Trophoblast cell (in vitro differentiated cells and primary cell): ENCODE measurements at regions not wholly inside any gene's neighbourhood (a gene's known extent, or its start where the extent isn't known, plus 50 kb on each side); places are given as distances from the start of the nearest gene placed in this dataset.

ENCODE experiments used
- DNase-seq, 2 donors: peaks; one replicate each; pipeline ENCODE4 v3.0.0-alpha.2; 2016
- H2AFZ ChIP-seq: 2 replicates; pipeline ENCODE4 v1.6.1; 2013; ENCODE audit warnings: low read length, moderate library complexity, mild to moderate bottlenecking; ENCODE audit not compliant: insufficient read depth, poor library complexity
- H2AK5ac ChIP-seq: 2 replicates; pipeline ENCODE4 v1.6.1; 2013; ENCODE audit warnings: mild to moderate bottlenecking, low read length
- H2BK120ac ChIP-seq: 2 replicates; pipeline ENCODE4 v1.6.1; 2013; ENCODE audit warnings: low read length, mild to moderate bottlenecking, moderate library complexity; ENCODE audit not compliant: insufficient read depth, poor library complexity
- H2BK12ac ChIP-seq: 2 replicates; pipeline ENCODE4 v1.6.1; 2013; ENCODE audit warnings: mild to moderate bottlenecking, low read length, moderate library complexity
- H2BK5ac ChIP-seq: 2 replicates; pipeline ENCODE4 v1.6.1; 2013; ENCODE audit warnings: low read length, low read depth, moderate library complexity, mild to moderate bottlenecking; ENCODE audit not compliant: poor library complexity
- H3K14ac ChIP-seq: 2 replicates; pipeline ENCODE4 v1.6.1; 2013; ENCODE audit warnings: mild to moderate bottlenecking, low read length
- H3K18ac ChIP-seq: 2 replicates; pipeline ENCODE4 v1.6.1; 2013; ENCODE audit warnings: mild to moderate bottlenecking, low read length
- H3K23ac ChIP-seq: 2 replicates; pipeline ENCODE4 v1.6.1; 2013; ENCODE audit warnings: low read length
- H3K27ac ChIP-seq: 2 replicates; pipeline ENCODE4 v1.5.1; 2013; ENCODE audit warnings: low read depth, mild to moderate bottlenecking, inconsistent platforms, low read length, moderate library complexity
- H3K27me3 ChIP-seq: 2 replicates; pipeline ENCODE4 v1.6.1; 2013; ENCODE audit warnings: inconsistent platforms, mild to moderate bottlenecking, low read length, moderate library complexity; ENCODE audit not compliant: insufficient read depth
- H3K36me3 ChIP-seq, 2 experiments: 1 replicate in 1 of 2; 2 replicates in 1 of 2; pipeline ENCODE4 v1.6.1; 2013; ENCODE audit warnings: low read length in 2 of 2, mild to moderate bottlenecking in 2 of 2, moderate library complexity in 1 of 2; ENCODE audit not compliant: insufficient read depth in 2 of 2, control insufficient read depth in 1 of 2
- H3K4ac ChIP-seq: 2 replicates; pipeline ENCODE4 v1.6.1; 2013; ENCODE audit warnings: low read depth, mild to moderate bottlenecking, low read length, moderate library complexity
- H3K4me1 ChIP-seq, 2 experiments: 1 replicate in 1 of 2; 2 replicates in 1 of 2; pipeline ENCODE4 v1.6.1; 2013; ENCODE audit warnings: low read length in 2 of 2, mild to moderate bottlenecking in 2 of 2, moderate library complexity in 1 of 2; ENCODE audit not compliant: insufficient read depth in 2 of 2, control insufficient read depth in 1 of 2
- H3K4me2 ChIP-seq: 2 replicates; pipeline ENCODE4 v1.6.1; 2013; ENCODE audit warnings: inconsistent platforms, mild to moderate bottlenecking, low read length, moderate library complexity
- H3K4me3 ChIP-seq: 2 replicates; pipeline ENCODE4 v1.5.1; 2013; ENCODE audit warnings: mild to moderate bottlenecking, low read depth, low read length, inconsistent platforms
- H3K79me1 ChIP-seq: one replicate; pipeline ENCODE4 v1.6.1; 2013; ENCODE audit warnings: low read length
- H3K79me2 ChIP-seq: 2 replicates; pipeline ENCODE4 v1.6.1; 2013; ENCODE audit warnings: low read length, mild to moderate bottlenecking; ENCODE audit not compliant: control insufficient read depth, insufficient read depth, poor library complexity
- H3K9ac ChIP-seq: 2 replicates; pipeline ENCODE4 v1.6.1; 2013; ENCODE audit warnings: mild to moderate bottlenecking, low read length
- H3K9me3 ChIP-seq: 2 replicates; pipeline ENCODE4 v1.6.1; 2013; ENCODE audit warnings: low read depth, mild to moderate bottlenecking, control low read depth, inconsistent platforms, low read length; ENCODE audit not compliant: insufficient read depth
- H4K12ac ChIP-seq: 2 replicates; pipeline ENCODE4 v1.6.1; 2013; ENCODE audit warnings: low read depth, mild to moderate bottlenecking, low read length, moderate library complexity
- H4K8ac ChIP-seq: 2 replicates; pipeline ENCODE4 v1.6.1; 2013; ENCODE audit warnings: low read depth, mild to moderate bottlenecking, low read length, moderate library complexity
- H4K91ac ChIP-seq: one replicate; pipeline ENCODE4 v1.6.1; 2013; ENCODE audit warnings: low read depth, mild to moderate bottlenecking, low read length, moderate library complexity
- WGBS: extraction: QIAGEN DNeasy Blood & Tissue Kit; methylation state at CpG from one replicate; pipeline ENCODE4 v1.1.7; 2013; ENCODE audit warnings: missing lambda C conversion rate; ENCODE audit not compliant: insufficient read length, insufficient coverage; ENCODE audit errors: extremely low coverage; 5-methylcytosine and 5-hydroxymethylcytosine counted together

- no peaks in the 10 kb centered on the region for H3K27me3 ChIP-seq
- no peak overlapping the region for H4K8ac ChIP-seq
- no CpG with 5 or more reads among the region's 4 CpGs for WGBS
- no peak overlapping the region for H4K12ac ChIP-seq
- no peaks in the 10 kb centered on the region for H3K4me1 ChIP-seq
- H3K23ac ChIP-seq: no peak overlapping the region
- no peak overlapping the region for H2AK5ac ChIP-seq
- no peak overlapping the region for H3K4me2 ChIP-seq
- H4K91ac ChIP-seq: no peak overlapping the region
- H3K9me3 ChIP-seq: no peaks in the 10 kb centered on the region
- no peaks in the 10 kb centered on the region for H3K79me2 ChIP-seq
- no peak overlapping the region for H2BK5ac ChIP-seq
- no peak overlapping the region for H3K4me3 ChIP-seq
- no peak overlapping the region for H2BK120ac ChIP-seq
- H3K14ac ChIP-seq: no peak overlapping the region
- no peak for DNase-seq
- no peaks in the 10 kb centered on the region for H3K79me1 ChIP-seq
- H3K27ac ChIP-seq: no peak overlapping the region
- H3K18ac ChIP-seq: no peak overlapping the region
- no peak overlapping the region for H3K9ac ChIP-seq
- no peak overlapping the region for H2BK12ac ChIP-seq
- H3K36me3 ChIP-seq: no peaks in the 10 kb centered on the region
- H3K4ac ChIP-seq: no peak overlapping the region
- H2AFZ ChIP-seq: no peak overlapping the region
Measured at GRCh38 chr12:28794786-28795185, 354.3 kb upstream of the FAR2 start.

GRCh38 chr12:28795311-28795710 is 353.8 kb upstream of the FAR2 start:
- H2BK120ac ChIP-seq: no peak overlapping the region
- no peaks in the 10 kb centered on the region for H3K9me3 ChIP-seq
- no peak overlapping the region for H3K4me2 ChIP-seq
- H4K91ac ChIP-seq: no peak overlapping the region
- H3K36me3 ChIP-seq: no peaks in the 10 kb centered on the region
- no peaks in the 10 kb centered on the region for H3K4me1 ChIP-seq
- H3K4me3 ChIP-seq: no peak overlapping the region
- no peaks in the 10 kb centered on the region for H3K79me2 ChIP-seq
- no peak overlapping the region for H2AFZ ChIP-seq
- H2AK5ac ChIP-seq: no peak overlapping the region
- H3K23ac ChIP-seq: no peak overlapping the region
- H4K8ac ChIP-seq: no peak overlapping the region
- H3K14ac ChIP-seq: no peak overlapping the region
- H4K12ac ChIP-seq: no peak overlapping the region
- H3K27me3 ChIP-seq: no peaks in the 10 kb centered on the region
- no peak overlapping the region for H2BK12ac ChIP-seq
- H3K9ac ChIP-seq: no peak overlapping the region
- no peaks in the 10 kb centered on the region for H3K79me1 ChIP-seq
- no peak for DNase-seq
- no peak overlapping the region for H3K18ac ChIP-seq
- H3K27ac ChIP-seq: no peak overlapping the region
- H2BK5ac ChIP-seq: no peak overlapping the region
- no CpG with 5 or more reads among the region's 1 CpG for WGBS
- no peak overlapping the region for H3K4ac ChIP-seq

GRCh38 chr12:28799348-28799747 is 349.7 kb upstream of the FAR2 start:
- H3K27me3 ChIP-seq: no peaks in the 10 kb centered on the region
- no peak overlapping the region for H2AFZ ChIP-seq
- DNase-seq: no peak
- no peak overlapping the region for H4K8ac ChIP-seq
- no peak overlapping the region for H2BK5ac ChIP-seq
- no peak overlapping the region for H4K12ac ChIP-seq
- H2AK5ac ChIP-seq: no peak overlapping the region
- no peak overlapping the region for H3K14ac ChIP-seq
- H2BK120ac ChIP-seq: no peak overlapping the region
- whole genome bisulfite sequencing: no CpG with 5 or more reads among the region's 1 CpG
- no peak overlapping the region for H2BK12ac ChIP-seq
- no peak overlapping the region for H3K23ac ChIP-seq
- H3K27ac ChIP-seq: no peak overlapping the region
- no peak overlapping the region for H3K4me2 ChIP-seq
- no peaks in the 10 kb centered on the region for H3K79me1 ChIP-seq
- no peak overlapping the region for H4K91ac ChIP-seq
- no peak overlapping the region for H3K18ac ChIP-seq
- H3K9ac ChIP-seq: no peak overlapping the region
- H3K4ac ChIP-seq: no peak overlapping the region
- peaks cover 2% of the 10 kb centered on the region for H3K9me3 ChIP-seq
- no peaks in the 10 kb centered on the region for H3K4me1 ChIP-seq
- no peak overlapping the region for H3K4me3 ChIP-seq
- H3K36me3 ChIP-seq: no peaks in the 10 kb centered on the region
- H3K79me2 ChIP-seq: no peaks in the 10 kb centered on the region

- no CpG with 5 or more reads among the region's 1 CpG for WGBS
- Histone ChIP-seq H3K4me3 (no peak overlapping the region), H3K9me3 (peaks cover 2% of the 10 kb centered on the region)
Measured at GRCh38 chr12:28800129-28800528, 348.9 kb upstream of the FAR2 start.

More at GRCh38 chr12:28800129-28800528, 348.9 kb upstream of the FAR2 start:
- Histone ChIP-seq H3K14ac (no peak overlapping the region), H3K79me1 (no peaks in the 10 kb centered on the region), H2AK5ac (no peak overlapping the region), H4K91ac (no peak overlapping the region), H4K8ac (no peak overlapping the region), H3K36me3 (no peaks in the 10 kb centered on the region), H2BK5ac (no peak overlapping the region), H3K79me2 (no peaks in the 10 kb centered on the region), H2BK120ac (no peak overlapping the region), H3K4me2 (no peak overlapping the region), H2AFZ (no peak overlapping the region), H2BK12ac (no peak overlapping the region), H3K9ac (no peak overlapping the region), H3K4me1 (no peaks in the 10 kb centered on the region), H3K4ac (no peak overlapping the region), H3K18ac (no peak overlapping the region), H3K27me3 (no peaks in the 10 kb centered on the region), H3K27ac (no peak overlapping the region), H4K12ac (no peak overlapping the region), H3K23ac (no peak overlapping the region)
- no peak for DNase-seq
